Endometrium (tissue), 2 donors: ENCODE measurements at regions not wholly inside any gene's neighbourhood (a gene's known extent, or its start where the extent isn't known, plus 50 kb on each side); places are given as distances from the start of the nearest gene placed in this dataset.

Experiments used
- FAIRE-seq: peaks from 2 replicates; lab custom pipeline; 2012; peaks lifted over from hg19 to GRCh38; lab: Jason Lieb, UNC
- donor health status: control.
- donor health status: control.

- no peak for FAIRE-seq
Observed at GRCh38 chr6:90790696-90791095, 203.8 kb upstream of the MAP3K7 start.

- FAIRE-seq, result no peak
Observed at GRCh38 chr6:90790058-90790457, 203.2 kb upstream of the MAP3K7 start.

- no peak for FAIRE-seq
Observed at GRCh38 chr6:90788781-90789180, 201.9 kb upstream of the MAP3K7 start.

GRCh38 chr6:90787446-90787845, 200.6 kb upstream of the MAP3K7 start:
- FAIRE-seq, result no peak

GRCh38 chr6:90780778-90781177, 193.9 kb upstream of the MAP3K7 start:
- FAIRE-seq, result no peak

GRCh38 chr6:90780141-90780540, 193.3 kb upstream of the MAP3K7 start:
- FAIRE-seq, result no peak

GRCh38 chr6:90778417-90779203, 191.7 kb upstream of the MAP3K7 start:
- FAIRE-seq, result no peak

- FAIRE-seq, result no peak
Observed at GRCh38 chr6:90770778-90771177, 183.9 kb upstream of the MAP3K7 start.

GRCh38 chr6:90765895-90766294, 179.0 kb upstream of the MAP3K7 start:
- no peak for FAIRE-seq

- no peak for FAIRE-seq
Observed at GRCh38 chr6:90765491-90765890, 178.6 kb upstream of the MAP3K7 start.

- no peak for FAIRE-seq
Observed at GRCh38 chr6:90764001-90764400, 177.1 kb upstream of the MAP3K7 start.

GRCh38 chr6:90759664-90760063, 172.8 kb upstream of the MAP3K7 start:
- FAIRE-seq, result no peak

- no peak for FAIRE-seq
Observed at GRCh38 chr6:90758741-90759140, 171.9 kb upstream of the MAP3K7 start.

- no peak for FAIRE-seq
Observed at GRCh38 chr6:90753820-90754643, 167.2 kb upstream of the MAP3K7 start.

GRCh38 chr6:90739802-90740201, 152.9 kb upstream of the MAP3K7 start:
- no peak for FAIRE-seq

- FAIRE-seq, result no peak
Observed at GRCh38 chr6:90739339-90739738, 152.5 kb upstream of the MAP3K7 start.

GRCh38 chr6:90730151-90730673, 143.3 kb upstream of the MAP3K7 start:
- no peak for FAIRE-seq

- FAIRE-seq, result no peak
Observed at GRCh38 chr6:90729057-90729456, 142.2 kb upstream of the MAP3K7 start.

- no peak for FAIRE-seq
Observed at GRCh38 chr6:90722648-90723047, 135.8 kb upstream of the MAP3K7 start.

- no peak for FAIRE-seq
Observed at GRCh38 chr6:90720404-90720803, 133.5 kb upstream of the MAP3K7 start.

- FAIRE-seq, result no peak
Observed at GRCh38 chr6:90719321-90720195, 132.7 kb upstream of the MAP3K7 start.

GRCh38 chr6:90716376-90716775, 129.5 kb upstream of the MAP3K7 start:
- no peak for FAIRE-seq
